Panc1 (cell line): ENCODE measurements at regions not wholly inside any gene's neighbourhood (a gene's known extent, or its start where the extent isn't known, plus 50 kb on each side); places are given as distances from the start of the nearest gene placed in this dataset.

Source experiments
- CTCF ChIP-seq: fragments of 450-650 bp; IDR thresholded peaks from 2 replicates; pipeline ENCODE4 v1.5.1; 2017; ENCODE audit warnings: mild to moderate bottlenecking
- POLR2AphosphoS5 ChIP-seq: IDR thresholded peaks from 2 replicates; pipeline ENCODE4 v1.6.1; 2012; ENCODE audit warnings: mild to moderate bottlenecking, low read depth, low read length, moderate library complexity
- REST ChIP-seq, 2 experiments: IDR thresholded peaks; 2 replicates each; pipeline ENCODE4 v1.6.1; 2011 to 2012; ENCODE audit warnings: low read depth in 2 of 2, control low read depth in 1 of 2, low read length in 1 of 2, mild to moderate bottlenecking in 1 of 2, moderate library complexity in 1 of 2; ENCODE audit not compliant: insufficient read depth in 1 of 2
- SIN3A ChIP-seq: IDR thresholded peaks from 2 replicates; pipeline ENCODE4 v1.6.1; 2012; ENCODE audit warnings: low read depth, mild to moderate bottlenecking, low read length, moderate library complexity, borderline replicate concordance; ENCODE audit not compliant: insufficient read depth

GRCh38 chr7:13832346-13832745, 157.1 kb downstream of the ETV1 start:
- TF ChIP-seq CTCF (no peak), POLR2AphosphoS5 (no peak), SIN3A (no peak), REST (IDR thresholded peaks at IDR 0.05; ENCODE audit: insufficient read depth in 1 of 2, low read depth in 2 of 2, low read length in 1 of 2) (no peak)
